CD14-positive monocyte (primary cell): ENCODE measurements at regions not wholly inside any gene's neighbourhood (a gene's known extent, or its start where the extent isn't known, plus 50 kb on each side); places are given as distances from the start of the nearest gene placed in this dataset.

Experiments used
- DNase-seq, 3 donors: peaks; one replicate each; pipeline ENCODE4 v3.0.0-alpha.2; 2011 to 2022
- H2AFZ ChIP-seq: 2 replicates; pipeline ENCODE4 v1.6.0; 2012; ENCODE audit warnings: mild to moderate bottlenecking, low read depth, low read length, inconsistent platforms; ENCODE audit not compliant: insufficient read depth, poor library complexity, severe bottlenecking
- H3K27ac ChIP-seq, 2 donors: 1 replicate in 1 of 2; 2 replicates in 1 of 2; pipeline ENCODE4 v1.5.1; 2012 to 2013; ENCODE audit warnings: low read length in 2 of 2, control low read depth in 1 of 2, inconsistent platforms in 1 of 2, low read depth in 1 of 2, mild to moderate bottlenecking in 1 of 2
- H3K27me3 ChIP-seq, 2 donors: one replicate each; pipeline versions ENCODE4 v1.6.0 to v1.6.1; 2011 to 2013; ENCODE audit warnings: low read length in 2 of 2; ENCODE audit not compliant: control insufficient read depth in 2 of 2, insufficient read depth in 2 of 2
- H3K36me3 ChIP-seq, 2 donors: replicated peaks in 1 of 2; 1 replicate in 1 of 2; 2 replicates in 1 of 2; pipeline versions ENCODE4 v1.5.1 to v1.6.1; 2012 to 2013; ENCODE audit warnings: low read length in 2 of 2, control low read depth in 1 of 2, inconsistent platforms in 1 of 2, mild to moderate bottlenecking in 1 of 2; ENCODE audit not compliant: insufficient read depth in 2 of 2, control insufficient read depth in 1 of 2
- H3K4me1 ChIP-seq, 2 donors: 1 replicate in 1 of 2; 2 replicates in 1 of 2; pipeline versions ENCODE4 v1.5.1 to v1.6.1; 2012 to 2013; ENCODE audit warnings: low read length in 2 of 2, control low read depth in 1 of 2, inconsistent platforms in 1 of 2, mild to moderate bottlenecking in 1 of 2, moderate library complexity in 1 of 2; ENCODE audit not compliant: insufficient read depth in 2 of 2, control insufficient read depth in 1 of 2
- H3K4me2 ChIP-seq: replicated peaks from 2 replicates; pipeline ENCODE3; 2012; ENCODE audit warnings: low read length, moderate library complexity, mild to moderate bottlenecking; ENCODE audit not compliant: poor library complexity, severe bottlenecking; ENCODE audit errors: extremely low read depth
- H3K4me3 ChIP-seq, 3 experiments: fragments of 200-600 bp in 1 of 3; sonication (generic) in 1 of 3; replicated peaks in 1 of 3; 1 replicate in 2 of 3; 2 replicates in 1 of 3; pipeline ENCODE4 v1.5.1; 2011 to 2013; ENCODE audit warnings: low read length in 3 of 3, mild to moderate bottlenecking in 3 of 3, control low read depth in 2 of 3, low read depth in 2 of 3, inconsistent platforms in 1 of 3, moderate library complexity in 1 of 3
- H3K79me2 ChIP-seq: 2 replicates; pipeline ENCODE4 v1.6.0; 2012; ENCODE audit warnings: mild to moderate bottlenecking, control low read depth, inconsistent platforms, low read length, moderate library complexity; ENCODE audit not compliant: insufficient read depth
- H3K9ac ChIP-seq: 2 replicates; pipeline ENCODE4 v1.6.0; 2017; ENCODE audit warnings: low read length, mild to moderate bottlenecking; ENCODE audit not compliant: insufficient read depth, poor library complexity, severe bottlenecking
- H3K9me3 ChIP-seq, 2 donors: replicated peaks in 1 of 2; 1 replicate in 1 of 2; 2 replicates in 1 of 2; pipeline versions ENCODE4 v1.5.1 to v1.6.1; 2012 to 2013; ENCODE audit warnings: low read length in 2 of 2, control low read depth in 1 of 2; ENCODE audit not compliant: control insufficient read depth in 1 of 2, insufficient read depth in 1 of 2
- H4K20me1 ChIP-seq: 2 replicates; pipeline ENCODE4 v1.6.0; 2012; ENCODE audit warnings: mild to moderate bottlenecking, low read length, control low read depth, moderate library complexity; ENCODE audit not compliant: insufficient read depth
- H3K27ac Mint-ChIP-seq, 7 donors: one replicate each; pipeline ENCODE4 v1.8.0; 2020; ENCODE audit warnings: mild to moderate bottlenecking in 7 of 7, mixed read lengths in 7 of 7, moderate library complexity in 6 of 7, inconsistent platforms in 2 of 7
- H3K27me3 Mint-ChIP-seq, 3 donors: one replicate each; pipeline ENCODE4 v1.8.0; 2021 to 2022; ENCODE audit warnings: low read depth in 3 of 3, mild to moderate bottlenecking in 3 of 3, mixed read lengths in 3 of 3, moderate library complexity in 3 of 3, inconsistent platforms in 1 of 3
- H3K36me3 Mint-ChIP-seq, 2 donors: one replicate each; pipeline ENCODE4 v1.8.0; 2020; ENCODE audit warnings: mixed read lengths in 2 of 2, inconsistent platforms in 1 of 2, mild to moderate bottlenecking in 1 of 2
- H3K4me1 Mint-ChIP-seq: one replicate; pipeline ENCODE4 v1.8.0; 2020; ENCODE audit warnings: mild to moderate bottlenecking, mixed read lengths
- H3K4me3 Mint-ChIP-seq, 2 donors: one replicate each; pipeline ENCODE4 v1.8.0; 2020; ENCODE audit warnings: mild to moderate bottlenecking in 2 of 2, mixed read lengths in 2 of 2, moderate library complexity in 1 of 2
- H3K9me3 Mint-ChIP-seq, 7 donors: one replicate each; pipeline ENCODE4 v1.8.0; 2020 to 2022; ENCODE audit warnings: mixed read lengths in 7 of 7, mild to moderate bottlenecking in 6 of 7, moderate library complexity in 6 of 7, inconsistent platforms in 2 of 7
- WGBS: methylation state at CpG from one replicate; pipeline ENCODE4 v1.1.5; 2013; ENCODE audit warnings: missing lambda C conversion rate; ENCODE audit not compliant: insufficient coverage; 5-methylcytosine and 5-hydroxymethylcytosine counted together
- intact Hi-C, 2 donors: fragments of 100-400 bp; cut with micrococcal nuclease; formaldehyde crosslinking; loops; one replicate each; pipeline versions ENCODE4 v1.15.0 to v1.15.1; 2023
- TF ChIP-seq, protein P1 (sequence below): fragments of 200-600 bp; IDR thresholded peaks from one replicate; pipeline ENCODE4 v1.8.0; 2022; ENCODE audit warnings: antibody characterized with exemption, mild to moderate bottlenecking

DNA sequence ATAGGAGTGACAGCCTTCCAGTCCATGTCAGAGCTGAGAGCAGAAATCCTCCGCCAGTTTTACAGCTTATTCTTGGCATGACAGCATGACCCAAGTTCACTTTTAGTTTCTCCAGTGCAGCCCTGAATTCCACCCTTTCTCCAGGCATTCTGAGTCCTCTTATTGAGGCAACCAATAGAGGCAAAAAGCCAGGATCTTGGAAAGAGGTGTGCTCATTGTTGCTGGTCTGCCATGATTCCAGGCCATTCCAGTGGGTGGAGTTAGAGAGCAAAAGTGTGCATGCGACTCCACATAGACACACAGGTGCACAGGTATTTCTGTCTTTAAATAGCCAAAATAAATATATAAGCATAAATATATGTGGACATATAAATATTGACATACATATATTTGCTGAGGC lies 224.7 kb upstream of the ADARB2 start:
- no peak overlapping the region for H3K4me3 ChIP-seq
- no peaks in the 10 kb centered on the region for H3K36me3 Mint-ChIP-seq
- no peak overlapping the region for H2AFZ ChIP-seq
- peaks cover 5% of the 10 kb centered on the region for H3K4me1 Mint-ChIP-seq
- no peak for DNase-seq
- H3K4me3 Mint-ChIP-seq = no peak overlapping the region
- H3K79me2 ChIP-seq = no peaks in the 10 kb centered on the region
- no peaks in the 10 kb centered on the region for H3K27me3 ChIP-seq
- H3K27ac ChIP-seq = no peak overlapping the region
- WGBS = 100% methylated on average over 1 of the region's 2 CpGs
- no peaks in the 10 kb centered on the region for H3K36me3 ChIP-seq
- peaks cover 0 to 14% of the 10 kb centered on the region in 2 donors for H3K9me3 ChIP-seq
- H3K9me3 Mint-ChIP-seq = peaks cover 0 to 7% (median 3%) of the 10 kb centered on the region in 7 donors
- no peak overlapping the region for H3K4me2 ChIP-seq
- H3K27ac Mint-ChIP-seq = no peak overlapping the region
- no peaks in the 10 kb centered on the region for H3K27me3 Mint-ChIP-seq
- no peak overlapping the region for H3K9ac ChIP-seq
- intact Hi-C loops = no loop called here
- H4K20me1 ChIP-seq = no peaks in the 10 kb centered on the region
- no peaks in the 10 kb centered on the region for H3K4me1 ChIP-seq
- TF ChIP-seq, protein P1, sequence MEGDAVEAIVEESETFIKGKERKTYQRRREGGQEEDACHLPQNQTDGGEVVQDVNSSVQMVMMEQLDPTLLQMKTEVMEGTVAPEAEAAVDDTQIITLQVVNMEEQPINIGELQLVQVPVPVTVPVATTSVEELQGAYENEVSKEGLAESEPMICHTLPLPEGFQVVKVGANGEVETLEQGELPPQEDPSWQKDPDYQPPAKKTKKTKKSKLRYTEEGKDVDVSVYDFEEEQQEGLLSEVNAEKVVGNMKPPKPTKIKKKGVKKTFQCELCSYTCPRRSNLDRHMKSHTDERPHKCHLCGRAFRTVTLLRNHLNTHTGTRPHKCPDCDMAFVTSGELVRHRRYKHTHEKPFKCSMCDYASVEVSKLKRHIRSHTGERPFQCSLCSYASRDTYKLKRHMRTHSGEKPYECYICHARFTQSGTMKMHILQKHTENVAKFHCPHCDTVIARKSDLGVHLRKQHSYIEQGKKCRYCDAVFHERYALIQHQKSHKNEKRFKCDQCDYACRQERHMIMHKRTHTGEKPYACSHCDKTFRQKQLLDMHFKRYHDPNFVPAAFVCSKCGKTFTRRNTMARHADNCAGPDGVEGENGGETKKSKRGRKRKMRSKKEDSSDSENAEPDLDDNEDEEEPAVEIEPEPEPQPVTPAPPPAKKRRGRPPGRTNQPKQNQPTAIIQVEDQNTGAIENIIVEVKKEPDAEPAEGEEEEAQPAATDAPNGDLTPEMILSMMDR = no peak

DNA sequence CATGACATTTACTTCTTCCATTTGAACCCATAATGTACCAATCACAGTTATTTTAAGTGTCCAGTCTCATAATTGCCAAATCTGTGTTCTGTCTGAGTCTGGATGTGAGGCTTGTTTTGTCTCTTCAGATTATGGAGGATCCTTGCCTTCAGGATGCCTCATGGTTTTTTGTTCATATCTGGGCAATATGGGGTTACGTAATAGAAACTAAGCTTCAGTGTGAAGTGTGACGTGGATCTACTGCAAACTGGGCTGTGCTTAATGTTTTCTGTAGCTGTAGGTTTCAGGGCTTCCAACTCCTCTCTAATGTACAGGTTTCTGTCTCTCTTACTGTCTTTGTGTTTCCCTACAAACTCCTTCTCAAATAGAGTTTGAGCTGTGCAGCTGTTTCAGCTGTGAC lies 223.7 kb upstream of the ADARB2 start:
- Mint-ChIP-seq H3K9me3 (peaks cover 0 to 9% (median 3%) of the 10 kb centered on the region in 7 donors), H3K36me3 (no peaks in the 10 kb centered on the region), H3K4me3 (no peak overlapping the region), H3K27ac (no peak overlapping the region), H3K4me1 (peaks cover 6% of the 10 kb centered on the region), H3K27me3 (no peaks in the 10 kb centered on the region)
- no peaks in the 10 kb centered on the region for H3K4me1 ChIP-seq
- DNase-seq = no peak
- no CpG with 5 or more reads among the region's 2 CpGs for WGBS
- no peak overlapping the region for H3K4me3 ChIP-seq
- H3K79me2 ChIP-seq = no peaks in the 10 kb centered on the region
- H3K9me3 ChIP-seq = peaks cover 0 to 14% of the 10 kb centered on the region in 2 donors
- no peak overlapping the region for H2AFZ ChIP-seq
- H3K27me3 ChIP-seq = no peaks in the 10 kb centered on the region
- no peaks in the 10 kb centered on the region for H3K36me3 ChIP-seq
- intact Hi-C loops = no loop called here
- no peak overlapping the region for H3K4me2 ChIP-seq
- TF ChIP-seq, protein P1 = no peak
- no peak overlapping the region for H3K27ac ChIP-seq
- H3K9ac ChIP-seq = no peak overlapping the region
- H4K20me1 ChIP-seq = no peaks in the 10 kb centered on the region
